ENCODE measurements at regions not wholly inside any gene's neighbourhood (a gene's known extent, or its start where the extent isn't known, plus 50 kb on each side); places are given as distances from the start of the nearest gene placed in this dataset.

DNA sequence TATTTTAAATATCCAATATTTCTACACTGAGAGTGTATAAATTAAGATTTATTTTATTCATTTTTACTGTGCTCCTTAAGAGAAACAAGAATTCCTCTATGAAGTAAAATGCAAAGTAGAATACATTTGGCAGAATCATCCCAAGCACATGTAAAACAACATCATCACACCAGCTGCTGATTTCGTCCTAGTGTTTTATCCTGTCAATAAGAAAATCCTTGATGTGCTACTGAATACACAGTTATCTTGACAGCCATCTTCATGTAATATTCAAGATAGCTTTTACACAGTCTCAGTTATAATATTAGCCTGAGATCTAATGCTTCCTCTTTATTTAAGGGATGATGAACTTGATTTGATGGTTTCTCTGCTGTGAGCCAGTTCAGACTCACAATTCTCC lies 282.4 kb downstream of the MZT1 start:
- no peak for DNase-seq (ENCODE audit: low read depth)

DNA sequence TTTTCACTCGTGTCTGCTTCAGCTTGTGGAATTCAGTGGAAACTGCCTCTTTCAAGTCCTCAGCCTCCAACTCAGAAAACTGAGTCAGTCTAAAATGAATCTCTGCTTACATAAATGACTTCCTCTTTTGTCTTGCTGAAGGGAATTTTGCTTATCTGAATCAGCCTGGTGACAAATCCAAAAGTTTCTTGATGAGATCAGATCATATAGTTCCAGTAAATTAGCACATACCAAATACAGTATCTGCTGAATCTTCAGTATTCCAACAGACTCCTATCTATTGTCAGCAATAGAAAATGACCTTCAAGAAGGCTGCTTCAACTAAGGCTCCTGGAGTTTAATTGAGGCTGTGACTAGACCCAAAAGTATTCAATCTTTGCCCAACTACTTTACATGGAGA lies 290.0 kb downstream of the MZT1 start:
- DNase-seq (ENCODE audit: low read depth) = no peak

DNA sequence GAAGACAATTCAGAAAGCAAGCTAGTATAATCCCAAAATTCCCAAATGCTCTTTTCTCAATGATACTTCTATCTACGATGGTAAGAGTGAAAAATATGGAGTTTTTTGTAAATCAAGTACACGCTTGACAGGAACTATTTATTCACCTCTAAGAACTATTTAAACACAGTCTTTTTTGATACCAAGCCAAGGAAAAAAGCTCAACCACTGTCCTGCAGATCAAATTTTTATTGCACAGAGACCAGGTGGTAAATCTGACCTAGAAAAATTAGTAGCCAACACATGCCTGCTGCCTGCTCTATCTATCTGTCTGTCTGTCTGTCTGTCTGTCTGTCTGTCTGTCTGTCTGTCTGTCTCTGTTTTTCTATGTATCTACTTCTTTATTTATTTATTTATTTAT lies 292.2 kb downstream of the MZT1 start:
- DNase-seq (ENCODE audit: low read depth) = no peak

DNA sequence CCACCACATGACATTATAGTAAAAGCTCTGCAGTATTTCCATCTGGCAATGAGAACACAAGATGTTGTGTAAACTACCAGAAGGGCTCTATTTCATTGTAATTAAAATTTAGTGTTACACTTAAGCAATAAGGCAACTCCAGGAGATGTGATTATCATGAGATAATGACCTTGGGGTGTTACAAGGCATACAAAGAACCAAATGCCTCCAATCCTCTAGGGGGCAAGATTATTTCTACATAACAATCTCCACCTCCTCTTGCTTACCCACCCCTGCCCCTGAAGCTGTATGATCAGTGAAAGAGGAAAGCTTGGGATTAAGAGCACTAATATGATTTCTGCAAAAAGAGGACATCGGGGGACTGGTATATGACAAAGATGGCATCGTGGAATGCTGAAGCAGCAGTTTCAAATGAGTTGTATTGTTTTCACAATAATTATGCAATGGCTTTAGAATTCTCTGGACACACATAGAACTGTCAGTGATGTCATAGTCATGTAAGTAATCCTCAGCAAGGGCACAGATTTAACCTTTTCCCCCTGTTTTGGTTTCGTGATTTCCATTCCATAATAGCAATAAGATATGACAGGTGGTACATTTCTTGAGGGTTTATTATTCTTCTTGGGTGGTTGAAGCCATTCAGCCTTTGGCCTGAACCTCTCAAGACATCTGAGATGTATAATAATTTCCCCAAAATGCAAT lies 295.3 kb downstream of the MZT1 start:
- DNase-seq (ENCODE audit: low read depth) = no peak

DNA sequence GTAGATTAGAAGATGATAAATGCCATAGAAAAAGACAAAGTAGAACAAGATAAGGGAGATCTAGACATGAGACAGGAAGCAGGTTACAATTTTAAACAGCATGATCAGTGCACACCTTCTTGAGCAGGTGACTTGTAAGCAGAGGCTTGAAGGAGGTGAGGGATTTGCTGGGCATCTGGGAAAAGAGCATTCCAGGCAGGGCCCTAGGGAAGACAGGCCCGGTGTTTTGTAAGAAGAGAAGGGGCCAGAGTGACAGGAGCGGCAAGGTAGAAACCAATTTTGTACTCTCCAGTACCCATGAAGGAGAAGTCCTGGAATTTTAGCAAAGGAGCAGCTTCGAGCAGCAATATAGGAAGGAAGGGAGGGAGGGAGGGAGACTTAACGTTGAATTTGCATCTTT lies 296.5 kb downstream of the MZT1 start:
- DNase-seq (ENCODE audit: low read depth) = no peak

DNA sequence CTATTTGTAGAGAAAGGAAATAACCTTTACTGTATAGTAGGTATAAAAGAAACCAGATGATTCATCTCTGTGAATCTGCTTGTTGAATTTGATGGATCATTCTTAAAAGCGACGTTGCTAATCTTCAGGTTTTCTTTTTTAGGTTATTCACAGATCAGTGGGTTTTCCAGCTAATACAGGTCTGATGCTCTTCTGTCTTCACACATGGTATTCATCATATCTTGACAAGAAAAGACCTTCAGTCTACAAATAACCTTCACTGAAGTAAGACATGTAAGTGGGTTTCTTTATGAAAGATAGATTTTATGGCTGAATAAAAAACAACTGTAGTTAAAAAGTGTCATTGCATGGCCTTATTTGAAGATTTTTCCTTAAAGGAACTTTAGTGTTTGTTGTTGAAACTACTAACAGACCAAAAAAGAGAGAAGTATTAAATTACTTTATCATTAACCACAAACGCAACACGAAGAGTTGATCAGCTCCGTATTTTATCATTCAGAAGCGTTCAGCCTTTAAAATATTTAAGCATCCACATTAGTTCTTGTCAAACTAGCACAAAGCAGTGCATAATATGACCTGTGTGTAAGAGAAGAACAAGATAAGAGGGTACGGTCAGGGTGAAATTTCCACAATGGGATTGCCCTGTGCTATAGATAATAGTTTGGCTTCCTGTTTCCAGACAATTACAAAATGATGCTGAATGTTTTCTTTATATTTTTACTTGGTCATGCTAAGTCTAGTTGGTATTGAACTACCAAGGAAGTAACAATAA lies 299.5 kb downstream of the MZT1 start:
- DNase-seq (ENCODE audit: low read depth) = no peak

DNA sequence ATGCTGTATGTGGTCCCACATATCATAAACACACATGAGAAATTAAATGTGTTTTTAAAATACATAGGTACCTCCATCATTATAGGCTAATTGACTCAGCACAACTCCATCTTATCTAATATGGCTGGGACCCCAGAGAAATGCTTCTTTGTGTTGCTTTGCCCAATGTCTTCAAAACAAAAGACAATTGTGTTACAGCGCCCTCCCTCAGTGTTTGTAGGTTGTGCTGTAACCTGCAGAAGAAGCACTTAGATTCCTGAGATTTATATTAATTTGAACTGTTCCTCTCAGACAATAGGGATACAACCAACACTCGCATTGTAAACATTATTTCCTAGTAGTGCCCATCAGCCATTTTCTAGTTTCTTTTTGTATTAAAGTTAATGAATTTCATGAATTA lies 303.4 kb downstream of the MZT1 start:
- DNase-seq (ENCODE audit: low read depth) = no peak

DNA sequence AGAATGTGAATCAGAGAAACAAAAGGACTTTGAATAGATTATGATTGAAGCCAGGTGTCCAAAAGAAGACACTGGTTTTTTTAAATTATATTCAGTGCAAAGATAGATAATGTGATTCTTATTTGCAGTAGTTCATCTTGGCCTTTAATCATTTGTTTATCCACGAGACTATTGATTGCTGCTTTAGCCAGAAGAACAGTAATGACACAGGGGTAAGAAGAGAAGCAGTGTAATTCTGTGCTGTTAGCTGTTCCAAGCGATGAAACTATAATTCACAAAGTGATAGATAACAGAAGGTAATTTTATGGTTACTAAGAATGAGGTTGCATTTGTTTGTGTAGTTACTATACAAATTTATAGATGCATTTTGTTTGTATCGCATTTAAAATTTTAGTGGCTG lies 311.6 kb downstream of the MZT1 start:
- DNase-seq (ENCODE audit: low read depth) = no peak

DNA sequence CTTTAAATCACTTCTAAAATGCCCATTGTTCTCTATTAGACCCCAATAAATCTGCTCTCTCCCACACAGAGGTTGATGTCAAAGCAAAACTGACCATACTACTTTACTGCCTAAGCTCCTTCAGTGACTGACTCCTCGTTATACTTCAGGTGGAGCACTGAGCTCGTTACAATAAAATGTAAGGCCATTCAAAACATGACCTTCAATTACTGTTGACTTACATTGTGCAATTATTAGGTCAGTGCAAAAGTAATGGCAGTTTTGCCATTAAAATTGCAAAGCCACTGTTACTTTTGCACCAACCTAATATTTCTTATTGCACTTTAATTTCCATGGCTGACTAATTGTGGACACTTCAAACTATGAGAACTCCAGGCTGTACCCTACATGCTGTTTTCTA lies 314.9 kb downstream of the MZT1 start:
- DNase-seq (ENCODE audit: low read depth) = no peak

DNA sequence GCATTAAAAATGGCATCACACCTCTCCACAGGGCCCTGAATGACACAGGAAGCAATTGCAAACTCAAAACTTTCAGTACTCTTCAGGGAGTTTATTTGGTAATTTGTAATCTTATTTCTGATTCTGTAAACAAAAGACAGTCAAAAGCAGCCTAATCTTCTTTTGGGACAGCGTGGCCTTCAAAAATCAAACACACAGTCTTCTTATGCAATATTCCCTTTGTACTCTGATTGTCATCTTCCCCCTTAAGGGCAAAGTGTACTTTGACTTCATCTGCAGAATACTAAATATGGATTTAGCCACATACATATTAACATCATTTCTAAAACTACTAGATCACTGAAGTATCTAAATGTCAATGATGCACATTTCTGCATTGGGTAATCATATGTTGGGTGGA lies 322.0 kb downstream of the MZT1 start:
- no peak for DNase-seq (ENCODE audit: low read depth)

DNA sequence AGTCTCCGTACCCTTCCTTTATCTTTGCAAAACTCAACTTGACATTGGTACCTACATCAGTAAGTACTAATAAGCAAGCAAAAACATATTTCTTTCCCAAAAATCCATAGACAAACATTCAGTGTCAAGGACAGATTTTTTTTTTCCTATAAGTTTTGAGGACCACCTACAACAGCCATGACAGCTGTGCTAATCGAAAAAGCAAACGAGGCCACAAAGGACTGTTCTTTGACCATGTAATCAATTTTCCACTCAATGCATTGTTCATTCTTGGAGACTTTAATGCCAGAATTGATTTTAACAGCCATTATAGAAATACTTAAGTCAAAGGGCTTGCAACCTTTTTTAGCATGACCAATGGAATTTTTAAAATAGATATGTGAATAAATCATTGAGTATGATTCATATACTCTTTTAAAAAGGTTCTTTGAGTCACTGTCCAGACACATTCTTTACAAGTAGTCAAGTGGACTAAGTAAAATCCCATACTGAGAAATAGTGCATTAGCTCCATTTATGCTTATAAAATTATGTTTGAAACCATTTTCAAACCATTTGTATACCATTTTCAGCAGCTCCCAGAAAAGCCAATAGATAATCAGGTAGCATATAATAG lies 323.9 kb downstream of the MZT1 start:
- DNase-seq (ENCODE audit: low read depth) = no peak

DNA sequence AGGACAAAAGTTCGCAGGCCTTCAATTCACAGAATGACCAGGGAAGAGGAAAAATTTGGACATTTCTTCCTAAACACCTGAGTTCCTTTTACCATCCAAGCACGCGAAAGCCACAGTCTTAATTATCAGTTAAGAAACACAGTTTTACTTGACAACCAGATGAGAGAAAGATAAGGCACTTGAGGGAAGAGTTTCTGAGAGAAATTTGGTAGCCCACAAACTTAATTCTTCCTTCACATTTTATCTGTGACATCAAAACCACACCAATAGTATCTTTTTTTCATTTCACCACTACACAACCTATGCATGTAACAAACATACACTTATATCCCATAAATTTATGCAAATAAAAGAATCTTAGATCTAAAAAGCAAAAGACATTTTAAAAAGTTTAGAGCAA lies 326.6 kb downstream of the MZT1 start:
- no peak for DNase-seq (ENCODE audit: low read depth)

DNA sequence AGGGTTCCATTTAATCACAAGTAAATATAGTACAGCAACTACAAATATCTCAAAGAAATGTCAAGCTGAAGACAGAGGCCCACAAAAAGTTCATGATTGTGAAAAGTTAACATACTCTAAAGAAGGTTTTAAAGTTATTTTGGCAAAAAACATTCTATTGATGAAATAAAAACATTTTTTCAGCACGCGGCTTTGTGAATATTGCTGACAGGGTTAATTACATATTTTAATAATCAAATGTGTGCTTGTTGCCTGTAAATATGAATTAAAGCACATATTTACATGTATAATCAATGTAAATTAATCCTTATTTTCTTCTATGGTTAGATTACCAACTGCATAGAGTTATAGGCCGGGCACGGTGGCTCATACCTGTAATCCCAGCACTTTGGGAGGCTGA lies 328.1 kb downstream of the MZT1 start:
- no peak for DNase-seq (ENCODE audit: low read depth)

DNA sequence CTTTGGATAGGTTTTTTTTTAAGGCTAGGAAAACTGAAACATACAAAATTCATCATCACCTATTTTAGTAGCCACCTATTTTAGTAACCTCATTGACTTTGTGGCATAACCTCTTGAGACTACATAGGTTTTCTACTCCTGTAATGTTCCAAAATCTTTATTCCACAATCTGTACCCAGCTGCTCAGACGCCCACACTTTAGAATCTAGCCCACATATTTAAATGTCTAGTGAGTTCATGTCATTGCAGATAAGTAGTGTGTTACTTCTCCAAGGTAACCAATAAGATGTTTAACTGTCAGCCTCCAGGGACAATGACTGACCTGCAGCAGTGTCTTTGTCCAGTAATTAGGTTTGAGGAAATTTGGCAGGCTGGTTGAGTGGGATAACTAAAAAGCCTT lies 330.2 kb downstream of the MZT1 start:
- no peak for DNase-seq (ENCODE audit: low read depth)

DNA sequence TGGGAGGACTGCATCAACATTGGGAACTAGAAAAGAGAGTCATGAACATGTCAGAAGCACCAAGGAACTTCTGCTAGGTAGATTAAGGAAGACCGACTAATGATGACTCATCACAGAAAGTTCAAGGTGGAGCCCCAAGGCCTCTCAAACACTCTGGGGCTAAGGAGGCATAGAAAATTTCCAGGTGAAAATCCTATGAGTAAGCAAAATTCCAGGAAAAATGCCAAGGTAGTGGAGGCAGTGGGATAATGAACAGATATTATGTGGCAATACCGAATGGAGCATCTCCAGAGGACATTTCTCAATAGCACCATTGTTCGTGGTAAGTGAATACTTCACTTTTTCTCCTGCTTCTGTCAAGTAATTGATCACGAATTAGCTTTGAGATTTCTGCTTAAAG lies 336.5 kb downstream of the MZT1 start:
- DNase-seq (ENCODE audit: low read depth) = no peak

DNA sequence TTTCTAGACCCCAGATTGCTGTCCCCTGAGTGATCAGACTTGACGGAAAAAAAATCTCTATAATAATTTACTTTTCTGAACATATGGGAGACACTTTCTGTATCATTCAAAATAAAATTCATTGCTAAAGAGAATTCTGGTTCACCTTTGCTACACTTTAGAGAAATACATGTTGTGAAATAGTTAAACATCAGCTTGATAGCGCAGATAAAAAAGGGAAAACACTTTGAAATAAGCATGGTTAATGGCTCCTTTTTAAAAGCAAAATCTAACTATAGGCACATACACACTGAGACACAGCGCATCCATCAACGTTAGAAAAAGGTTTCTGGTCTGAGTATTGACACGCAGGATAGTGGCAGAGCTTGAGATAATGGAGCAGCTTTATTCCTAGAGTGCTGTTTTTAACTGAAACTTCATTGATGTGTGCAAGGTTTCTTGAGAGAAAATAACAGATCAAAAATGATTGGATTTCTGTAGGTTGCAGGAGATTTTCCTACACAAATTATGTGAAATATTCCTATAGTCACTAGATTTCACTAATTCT lies 341.2 kb downstream of the MZT1 start:
- DNase-seq (ENCODE audit: low read depth) = no peak

DNA sequence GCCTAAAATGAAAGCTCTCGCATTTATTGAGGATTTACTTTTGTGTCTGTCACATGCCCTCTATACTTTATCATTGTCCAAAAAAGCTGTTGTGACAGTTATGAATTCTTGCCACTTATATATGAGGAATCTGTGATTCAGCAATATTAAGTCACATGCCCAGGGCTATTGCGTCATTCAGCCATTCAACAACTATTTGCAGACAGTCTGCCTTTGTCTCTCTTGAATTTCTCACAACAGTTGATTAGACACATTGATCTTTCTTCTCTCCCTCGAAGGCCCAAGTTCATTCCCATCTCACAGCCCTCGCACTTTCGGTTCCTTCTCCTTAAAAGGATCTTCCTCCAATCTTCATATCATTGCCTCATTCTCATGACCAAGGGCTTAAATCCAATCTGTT lies 342.6 kb downstream of the MZT1 start:
- no peak for DNase-seq (ENCODE audit: low read depth)

DNA sequence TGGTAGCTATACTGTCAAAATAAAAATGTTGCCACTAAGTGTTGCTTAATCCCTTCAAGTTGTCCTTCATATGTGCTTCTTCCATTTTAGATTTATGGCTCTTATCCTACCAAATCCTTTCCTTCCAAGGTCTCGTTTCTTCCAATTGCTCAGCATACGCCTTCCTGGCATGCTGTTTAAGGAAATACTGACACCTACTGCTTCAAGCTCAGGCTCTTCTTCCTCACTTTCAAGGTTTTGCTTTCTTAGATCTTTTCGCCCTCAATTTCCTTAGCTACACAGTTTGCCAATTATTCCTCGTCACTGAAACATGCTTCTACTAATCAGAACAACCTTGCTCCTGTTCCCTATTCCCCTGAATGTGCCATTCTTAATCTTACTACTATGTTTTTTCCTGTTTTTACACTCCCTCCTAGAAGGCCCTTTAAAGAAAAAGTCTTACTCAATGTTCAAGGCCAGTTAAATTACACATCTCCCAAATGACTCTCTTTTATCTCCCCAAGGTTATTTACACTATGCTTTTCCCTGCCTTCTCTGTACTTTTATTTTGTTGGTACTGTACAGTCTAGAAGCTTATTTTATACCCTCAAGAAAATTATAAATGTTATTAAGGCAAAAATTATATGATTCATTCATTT lies 343.1 kb downstream of the MZT1 start:
- no peak for DNase-seq (ENCODE audit: low read depth)

DNA sequence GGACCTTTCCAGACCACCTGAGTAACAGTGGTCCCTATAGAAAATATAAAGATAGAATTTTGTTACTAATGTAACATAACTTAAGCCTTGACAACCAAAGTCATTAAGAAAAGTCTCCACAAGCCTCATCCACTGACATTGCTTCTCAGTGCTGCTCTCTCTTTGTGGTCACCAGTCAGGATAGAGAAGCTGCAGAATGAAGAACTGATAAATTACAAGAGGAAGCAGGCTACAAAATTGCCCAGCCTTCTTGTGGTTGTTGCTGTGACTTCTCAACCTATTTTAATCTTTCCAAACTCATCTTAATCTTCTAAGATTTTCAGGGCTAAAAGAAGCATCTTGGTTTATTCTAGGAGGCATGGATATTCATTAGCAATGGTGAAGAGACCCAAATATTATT lies 343.8 kb downstream of the MZT1 start:
- no peak for DNase-seq (ENCODE audit: low read depth)

DNA sequence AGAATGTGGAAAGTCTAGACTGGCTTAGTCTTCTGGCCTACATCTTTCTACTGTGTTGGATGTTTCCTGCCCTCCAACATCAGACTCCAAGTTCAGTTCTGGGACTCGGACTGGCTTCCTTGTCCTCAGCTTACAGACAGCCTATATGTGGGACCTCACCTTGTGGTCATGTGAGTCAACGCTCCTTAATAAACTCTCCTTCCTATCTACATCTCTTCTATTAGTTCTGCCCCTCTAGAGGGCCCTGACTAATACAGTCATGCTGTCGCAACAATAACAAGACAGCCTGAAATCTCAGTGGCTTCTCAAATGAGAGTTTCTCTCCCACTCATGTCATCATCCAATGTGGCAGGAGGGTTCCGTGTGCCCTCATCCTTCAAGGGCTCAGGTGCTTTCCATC lies 347.8 kb downstream of the MZT1 start:
- no peak for DNase-seq (ENCODE audit: low read depth)

DNA sequence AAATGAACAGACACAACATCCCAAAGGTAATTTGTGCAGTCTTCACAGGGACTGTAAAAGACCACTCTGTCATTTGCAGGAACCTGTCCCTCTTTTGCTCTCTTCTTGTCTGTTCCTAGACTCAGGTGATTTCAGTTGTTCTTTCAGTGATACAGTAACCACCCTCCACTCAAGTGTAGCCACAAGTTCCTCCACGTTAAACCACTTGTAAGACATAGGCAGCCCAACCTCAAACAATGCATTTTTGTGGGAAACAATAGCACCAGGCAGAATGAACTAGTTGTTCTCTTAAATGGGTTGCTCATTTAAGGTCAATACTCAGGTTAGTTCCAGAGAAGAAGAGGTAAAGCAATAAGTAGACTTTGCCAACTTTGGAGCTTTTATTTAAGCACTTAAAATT lies 359.4 kb downstream of the MZT1 start:
- DNase-seq (ENCODE audit: low read depth) = no peak

DNA sequence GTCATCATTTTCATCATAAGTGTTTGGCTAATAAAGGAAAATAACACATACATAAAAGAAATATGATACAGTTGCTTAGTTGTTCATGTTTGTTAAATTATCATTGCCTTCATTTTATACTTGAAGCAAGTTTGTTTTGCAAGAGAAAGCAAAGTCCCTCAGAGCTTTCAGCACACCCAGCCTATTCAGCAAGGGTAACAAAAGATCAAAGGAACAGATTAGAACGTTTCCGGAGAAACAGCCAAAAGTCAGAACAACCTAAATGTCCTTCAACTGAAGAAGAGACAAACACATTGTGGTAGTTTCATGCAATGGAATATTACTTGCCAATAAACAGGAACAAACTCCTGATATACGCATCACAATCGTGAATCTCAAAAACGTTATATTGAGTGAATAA lies 380.7 kb downstream of the MZT1 start:
- DNase-seq (ENCODE audit: low read depth) = no peak

DNA sequence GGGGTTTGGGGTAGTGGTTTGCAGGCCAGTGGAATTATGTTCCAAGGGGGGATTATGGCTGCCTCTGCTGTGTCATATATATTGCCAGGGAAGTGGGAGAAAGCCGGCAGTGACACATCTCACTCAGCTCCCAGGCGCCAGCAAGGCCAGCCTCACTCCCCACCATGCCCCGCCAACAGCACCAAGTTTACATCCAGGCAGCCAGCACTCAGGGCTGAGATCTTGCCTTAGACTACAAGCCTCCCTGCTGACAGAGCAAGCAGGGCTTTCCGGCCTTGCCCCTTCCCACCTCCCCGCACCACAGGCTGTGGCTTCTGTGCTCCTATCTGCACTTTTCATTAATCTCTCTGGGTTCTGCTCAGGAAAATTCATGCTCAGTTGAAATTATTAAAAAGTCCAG lies 385.1 kb downstream of the MZT1 start:
- DNase-seq (ENCODE audit: low read depth) = no peak
